ENCODE measurements at regions not wholly inside any gene's neighbourhood (a gene's known extent, or its start where the extent isn't known, plus 50 kb on each side); places are given as distances from the start of the nearest gene placed in this dataset.

GRCh38 chr5:117055517-117055916, 480.9 kb upstream of the SEMA6A start:
- TF ChIP-seq CTCF (conservative IDR thresholded peaks at IDR 0.05; ENCODE audit: low read depth, low read length) = no peak
- no peak overlapping the region for H3K4me3 ChIP-seq (ENCODE audit: low read length)
- no peak for DNase-seq (ENCODE audit: low read depth)

- TF ChIP-seq CTCF (conservative IDR thresholded peaks at IDR 0.05; ENCODE audit: low read depth, low read length) = no peak
Measured at GRCh38 chr5:117054911-117055310, 480.3 kb upstream of the SEMA6A start.

GRCh38 chr5:117054141-117054540, 479.5 kb upstream of the SEMA6A start:
- H3K4me3 ChIP-seq (ENCODE audit: low read length) = no peak overlapping the region
- no peak for DNase-seq (ENCODE audit: low read depth)
- no peak for TF ChIP-seq CTCF (conservative IDR thresholded peaks at IDR 0.05; ENCODE audit: low read depth, low read length)

More at GRCh38 chr5:117054911-117055310, 480.3 kb upstream of the SEMA6A start:
- H3K4me3 ChIP-seq (ENCODE audit: low read length) = no peak overlapping the region
- no peak for DNase-seq (ENCODE audit: low read depth)

GRCh38 chr5:117041926-117042595, 467.4 kb upstream of the SEMA6A start:
- DNase-seq (ENCODE audit: low read depth) = no peak
- no peak for TF ChIP-seq CTCF (conservative IDR thresholded peaks at IDR 0.05; ENCODE audit: low read depth, low read length)
- H3K4me3 ChIP-seq (ENCODE audit: low read length) = no peak overlapping the region

GRCh38 chr5:117039035-117039434, 464.4 kb upstream of the SEMA6A start:
- no peak for TF ChIP-seq CTCF (conservative IDR thresholded peaks at IDR 0.05; ENCODE audit: low read depth, low read length)
- no peak overlapping the region for H3K4me3 ChIP-seq (ENCODE audit: low read length)
- no peak for DNase-seq (ENCODE audit: low read depth)

- no peak for TF ChIP-seq CTCF (conservative IDR thresholded peaks at IDR 0.05; ENCODE audit: low read depth, low read length)
- no peak overlapping the region for H3K4me3 ChIP-seq (ENCODE audit: low read length)
- DNase-seq (ENCODE audit: low read depth) = no peak
Measured at GRCh38 chr5:117027384-117027783, 452.8 kb upstream of the SEMA6A start.

GRCh38 chr5:117020999-117021398, 446.4 kb upstream of the SEMA6A start:
- no peak for DNase-seq (ENCODE audit: low read depth)
- TF ChIP-seq CTCF (conservative IDR thresholded peaks at IDR 0.05; ENCODE audit: low read depth, low read length) = no peak

More at GRCh38 chr5:117020999-117021398, 446.4 kb upstream of the SEMA6A start:
- H3K4me3 ChIP-seq (ENCODE audit: low read length) = no peak overlapping the region
